WTC11 (cell line): ENCODE measurements at regions not wholly inside any gene's neighbourhood (a gene's known extent, or its start where the extent isn't known, plus 50 kb on each side); places are given as distances from the start of the nearest gene placed in this dataset.

Experiments used
- ATAC-seq: fragments of 200-7000 bp; cut with Tn5 transposase; 2 replicates; pipeline ENCODE4 v1.10.0; 2021; ENCODE audit warnings: mild to moderate bottlenecking, moderate library complexity
- CTCF ChIA-PET: fragments of 300-600 bp; sonication (Branson Sonifier 250); formaldehyde crosslinking; loops from one replicate; lab custom pipeline; 2021; ENCODE audit warnings: antibody characterized with exemption; lab: Charles Lee
- POLR2A ChIA-PET: fragments of 350-600 bp; sonication (Branson Sonifier 250); formaldehyde crosslinking; loops from one replicate; lab custom pipeline; 2021; ENCODE audit warnings: antibody characterized with exemption; lab: Charles Lee
- DNase-seq: peaks from one replicate; pipeline ENCODE4 v3.0.0; 2021; ENCODE audit warnings: low spot score
- H3K27ac Mint-ChIP-seq: 2 replicates; pipeline ENCODE4 v1.8.0; 2021; ENCODE audit warnings: mixed read lengths
- H3K27me3 Mint-ChIP-seq: 2 replicates; pipeline ENCODE4 v1.8.0; 2021; ENCODE audit warnings: low read depth, mild to moderate bottlenecking, moderate library complexity, mixed read lengths
- H3K36me3 Mint-ChIP-seq: 2 replicates; pipeline ENCODE4 v1.8.0; 2021; ENCODE audit warnings: mixed read lengths
- H3K4me1 Mint-ChIP-seq: 2 replicates; pipeline ENCODE4 v1.8.0; 2022; ENCODE audit warnings: mixed read lengths
- H3K4me3 Mint-ChIP-seq: 2 replicates; pipeline ENCODE4 v1.8.0; 2021; ENCODE audit warnings: mild to moderate bottlenecking, moderate library complexity, mixed read lengths
- H3K9me3 Mint-ChIP-seq: 2 replicates; pipeline ENCODE4 v1.8.0; 2021; ENCODE audit warnings: mixed read lengths
- ARID4B ChIP-seq: sonication (generic); formaldehyde crosslinking; IDR thresholded peaks from 2 replicates; pipeline ENCODE4 v1.8.0; 2023; ENCODE audit warnings: missing genetic modification reagents, mild to moderate bottlenecking, borderline replicate concordance
- ATF2 ChIP-seq: sonication (generic); formaldehyde crosslinking; IDR thresholded peaks from 2 replicates; pipeline ENCODE4 v1.8.1; 2022; ENCODE audit warnings: low read depth, missing genetic modification reagents, borderline replicate concordance
- ATF6 ChIP-seq: sonication (generic); formaldehyde crosslinking; IDR thresholded peaks from 2 replicates; pipeline ENCODE4 v1.8.1; 2023; ENCODE audit warnings: mild to moderate bottlenecking, missing genetic modification reagents
- ELF4 ChIP-seq: sonication (generic); formaldehyde crosslinking; IDR thresholded peaks from 2 replicates; pipeline ENCODE4 v1.8.1; 2022; ENCODE audit warnings: low read depth, mild to moderate bottlenecking, moderate library complexity, missing genetic modification reagents
- ETV6 ChIP-seq: sonication (generic); formaldehyde crosslinking; IDR thresholded peaks from 2 replicates; pipeline ENCODE4 v1.8.1; 2022; ENCODE audit warnings: mild to moderate bottlenecking, missing genetic modification reagents
- FOXK1 ChIP-seq: sonication (generic); formaldehyde crosslinking; IDR thresholded peaks from 2 replicates; pipeline ENCODE4 v1.8.0; 2022; ENCODE audit warnings: mild to moderate bottlenecking, moderate library complexity, missing genetic modification reagents
- JUN ChIP-seq: sonication (generic); formaldehyde crosslinking; IDR thresholded peaks from 2 replicates; pipeline ENCODE4 v1.8.0; 2023; ENCODE audit warnings: mild to moderate bottlenecking, missing genetic modification reagents
- MAX ChIP-seq: sonication (generic); formaldehyde crosslinking; IDR thresholded peaks from 2 replicates; pipeline ENCODE4 v1.8.0; 2022; ENCODE audit warnings: mild to moderate bottlenecking, missing genetic modification reagents
- MLX ChIP-seq: sonication (generic); formaldehyde crosslinking; IDR thresholded peaks from 2 replicates; pipeline ENCODE4 v1.8.1; 2023; ENCODE audit warnings: mild to moderate bottlenecking, missing genetic modification reagents, moderate library complexity
- OVOL2 ChIP-seq: fragments of 250-450 bp; sonication (Bioruptor Pico); IDR thresholded peaks from 2 replicates; pipeline ENCODE4 v1.9.0; 2021; ENCODE audit warnings: mild to moderate bottlenecking, borderline replicate concordance
- PREB ChIP-seq: sonication (generic); formaldehyde crosslinking; IDR thresholded peaks from 2 replicates; pipeline ENCODE4 v1.8.1; 2022; ENCODE audit warnings: mild to moderate bottlenecking, missing genetic modification reagents, moderate library complexity, borderline replicate concordance
- PRRX2 ChIP-seq: fragments of 250-450 bp; sonication (Bioruptor Pico); IDR thresholded peaks from 2 replicates; pipeline ENCODE4 v1.8.0; 2021; ENCODE audit warnings: mild to moderate bottlenecking
- RORB ChIP-seq: fragments of 250-450 bp; sonication (Bioruptor Pico); IDR thresholded peaks from 2 replicates; pipeline ENCODE4 v1.9.0; 2021; ENCODE audit warnings: mild to moderate bottlenecking
- SMAD3 ChIP-seq: sonication (generic); formaldehyde crosslinking; IDR thresholded peaks from 2 replicates; pipeline ENCODE4 v1.8.0; 2022; ENCODE audit warnings: missing genetic modification reagents, mild to moderate bottlenecking, borderline replicate concordance
- SMAD4 ChIP-seq: sonication (generic); formaldehyde crosslinking; IDR thresholded peaks from 2 replicates; pipeline ENCODE4 v1.8.0; 2022; ENCODE audit warnings: mild to moderate bottlenecking, missing genetic modification reagents
- SP1 ChIP-seq: sonication (generic); formaldehyde crosslinking; conservative IDR thresholded peaks from 2 replicates; pipeline ENCODE4 v1.8.1; 2022; ENCODE audit warnings: missing genetic modification reagents
- TCF7 ChIP-seq: sonication (generic); formaldehyde crosslinking; IDR thresholded peaks from 2 replicates; pipeline ENCODE4 v1.8.0; 2022; ENCODE audit warnings: mild to moderate bottlenecking, low read depth, missing genetic modification reagents, moderate library complexity
- TP53 ChIP-seq: sonication (generic); formaldehyde crosslinking; IDR thresholded peaks from 2 replicates; pipeline ENCODE4 v1.8.1; 2023; ENCODE audit warnings: mild to moderate bottlenecking, missing genetic modification reagents
- USF2 ChIP-seq: sonication (generic); formaldehyde crosslinking; IDR thresholded peaks from 2 replicates; pipeline ENCODE4 v1.8.1; 2023; ENCODE audit warnings: mild to moderate bottlenecking, missing genetic modification reagents, moderate library complexity
- ZBTB43 ChIP-seq: sonication (generic); formaldehyde crosslinking; IDR thresholded peaks from 2 replicates; pipeline ENCODE4 v1.8.1; 2023; ENCODE audit warnings: mild to moderate bottlenecking, missing genetic modification reagents
- ZNF219 ChIP-seq: sonication (generic); formaldehyde crosslinking; IDR thresholded peaks from 2 replicates; pipeline ENCODE4 v1.8.0; 2023; ENCODE audit warnings: missing genetic modification reagents, mild to moderate bottlenecking, borderline replicate concordance

GRCh38 chr4:73675623-73676022 is 55.4 kb upstream of the RASSF6 start:
- TF ChIP-seq ARID4B (CRISPR knock-in tag), result no peak
- no peak for TF ChIP-seq ATF2 (CRISPR knock-in tag)
- TF ChIP-seq SP1 (CRISPR knock-in tag), result no peak
- no peak for TF ChIP-seq RORB (CRISPR knock-in tag)
- no peak for TF ChIP-seq ATF6 (CRISPR knock-in tag)
- TF ChIP-seq ELF4 (CRISPR knock-in tag), result no peak
- no peak for TF ChIP-seq MLX (CRISPR knock-in tag)
- TF ChIP-seq USF2 (CRISPR knock-in tag), result no peak
- TF ChIP-seq PRRX2 (CRISPR knock-in tag), result no peak
- TF ChIP-seq TP53 (CRISPR knock-in tag), result no peak
- no peak for TF ChIP-seq TCF7
- TF ChIP-seq OVOL2, result no peak
- TF ChIP-seq ETV6 (CRISPR knock-in tag), result no peak
- TF ChIP-seq PREB (CRISPR knock-in tag), result no peak
- no peak for TF ChIP-seq ZNF219 (CRISPR knock-in tag)
- no peak for TF ChIP-seq SMAD3 (CRISPR knock-in tag)
- TF ChIP-seq, all 79 proteins: peak for 0
- POLR2A ChIA-PET, result no interaction called here
- ATAC-seq (no peak), DNase-seq (no peak)
- Mint-ChIP-seq H3K36me3 (no peaks in the 10 kb centered on the region), H3K4me3 (no peak overlapping the region), H3K27me3 (no peaks in the 10 kb centered on the region; the same call in 1 of the 2 replicates), H3K27ac (no peak overlapping the region), H3K4me1 (no peaks in the 10 kb centered on the region), H3K9me3 (peaks cover 5% of the 10 kb centered on the region)
- CTCF ChIA-PET, result no interaction called here

GRCh38 chr4:73676136-73676535 is 55.9 kb upstream of the RASSF6 start:
- Mint-ChIP-seq H3K9me3 (no peaks in the 10 kb centered on the region), H3K4me3 (no peak overlapping the region), H3K36me3 (no peaks in the 10 kb centered on the region), H3K27me3 (no peaks in the 10 kb centered on the region), H3K4me1 (no peaks in the 10 kb centered on the region), H3K27ac (no peak overlapping the region)
- ATAC-seq, result no peak
- no peak for DNase-seq
- POLR2A ChIA-PET, result no interaction called here
- CTCF ChIA-PET, result no interaction called here
- no peak for TF ChIP-seq MAX (CRISPR knock-in tag)
- no peak for TF ChIP-seq SP1 (CRISPR knock-in tag)
- no peak for TF ChIP-seq USF2 (CRISPR knock-in tag)
- TF ChIP-seq OVOL2, result no peak
- TF ChIP-seq SMAD4 (CRISPR knock-in tag), result no peak
- no peak for TF ChIP-seq JUN
- no peak for TF ChIP-seq ZBTB43 (CRISPR knock-in tag)
- TF ChIP-seq FOXK1 (CRISPR knock-in tag), result no peak
- no peak for TF ChIP-seq ELF4 (CRISPR knock-in tag)
